ENCODE measurements at regions not wholly inside any gene's neighbourhood (a gene's known extent, or its start where the extent isn't known, plus 50 kb on each side); places are given as distances from the start of the nearest gene placed in this dataset.

- FAIRE-seq (no peak), DNase-seq (ENCODE audit: insufficient read length, low spot score) (no peak)
- TF ChIP-seq CTCF (IDR thresholded peaks at IDR 0.05; ENCODE audit: insufficient read depth, missing control alignments) = no peak
These were observed 50.6 kb upstream of the STEAP4 start for GRCh38 chr7:88357294-88357693.
